ENCODE measurements at regions not wholly inside any gene's neighbourhood (a gene's known extent, or its start where the extent isn't known, plus 50 kb on each side); places are given as distances from the start of the nearest gene placed in this dataset.

DNA sequence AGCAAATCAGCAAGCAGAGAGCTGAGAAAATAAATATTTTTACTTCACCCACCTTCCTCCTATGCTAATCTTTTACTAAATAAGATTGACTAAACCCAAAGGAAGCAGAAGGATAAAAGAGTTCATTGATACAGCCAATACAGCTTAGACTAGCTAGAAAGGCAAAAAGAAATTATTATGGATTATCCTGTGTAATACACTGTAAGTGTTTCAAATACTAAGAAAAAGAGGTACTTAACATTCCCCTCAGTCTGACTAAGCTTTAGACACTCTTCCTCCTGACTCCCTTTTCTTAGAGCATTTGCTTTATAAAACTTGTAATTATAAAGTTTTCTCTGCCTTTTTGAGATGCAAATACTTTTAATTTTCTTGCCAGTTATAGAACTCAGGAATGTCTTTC is 848.9 kb upstream of the CADM2 start:
- TF ChIP-seq POLR2A (IDR thresholded peaks at IDR 0.05; ENCODE audit: low read length): no peak
- no peak for TF ChIP-seq GATA1 (IDR thresholded peaks at IDR 0.05; ENCODE audit: low read depth, low read length)
